Stomach (tissue), 4 donors: ENCODE measurements at regions not wholly inside any gene's neighbourhood (a gene's known extent, or its start where the extent isn't known, plus 50 kb on each side); places are given as distances from the start of the nearest gene placed in this dataset.

Source experiments
- EP300 ChIP-seq: sonication (generic); formaldehyde crosslinking; IDR thresholded peaks from one replicate; pipeline ENCODE4 v1.6.1; 2017; ENCODE audit warnings: antibody characterized with exemption
- POLR2A ChIP-seq, 4 donors: fragments of 450-650 bp; IDR thresholded peaks; one replicate each; pipeline ENCODE4 v1.6.1; 2016; ENCODE audit warnings: antibody characterized with exemption in 4 of 4, control low read depth in 2 of 4, mild to moderate bottlenecking in 1 of 4, moderate library complexity in 1 of 4
- POLR2AphosphoS5 ChIP-seq, 3 donors: sonication (generic); formaldehyde crosslinking; IDR thresholded peaks; one replicate each; pipeline ENCODE4 v1.6.1; 2016; ENCODE audit warnings: antibody characterized with exemption in 3 of 3
- TF ChIP-seq, protein P1 (sequence below), 7 experiments: fragments of 450-650 bp in 4 of 7; fragments of 200-600 bp in 3 of 7; sonication (generic) in 3 of 7; IDR thresholded peaks; one replicate each; pipeline ENCODE4 v1.5.1; 2016 to 2019; ENCODE audit warnings: antibody characterized with exemption in 7 of 7, control low read depth in 2 of 7, mild to moderate bottlenecking in 1 of 7

GRCh38 chr3:27657404-27657803 is 64.7 kb downstream of the EOMES start:
- TF ChIP-seq, protein P1, sequence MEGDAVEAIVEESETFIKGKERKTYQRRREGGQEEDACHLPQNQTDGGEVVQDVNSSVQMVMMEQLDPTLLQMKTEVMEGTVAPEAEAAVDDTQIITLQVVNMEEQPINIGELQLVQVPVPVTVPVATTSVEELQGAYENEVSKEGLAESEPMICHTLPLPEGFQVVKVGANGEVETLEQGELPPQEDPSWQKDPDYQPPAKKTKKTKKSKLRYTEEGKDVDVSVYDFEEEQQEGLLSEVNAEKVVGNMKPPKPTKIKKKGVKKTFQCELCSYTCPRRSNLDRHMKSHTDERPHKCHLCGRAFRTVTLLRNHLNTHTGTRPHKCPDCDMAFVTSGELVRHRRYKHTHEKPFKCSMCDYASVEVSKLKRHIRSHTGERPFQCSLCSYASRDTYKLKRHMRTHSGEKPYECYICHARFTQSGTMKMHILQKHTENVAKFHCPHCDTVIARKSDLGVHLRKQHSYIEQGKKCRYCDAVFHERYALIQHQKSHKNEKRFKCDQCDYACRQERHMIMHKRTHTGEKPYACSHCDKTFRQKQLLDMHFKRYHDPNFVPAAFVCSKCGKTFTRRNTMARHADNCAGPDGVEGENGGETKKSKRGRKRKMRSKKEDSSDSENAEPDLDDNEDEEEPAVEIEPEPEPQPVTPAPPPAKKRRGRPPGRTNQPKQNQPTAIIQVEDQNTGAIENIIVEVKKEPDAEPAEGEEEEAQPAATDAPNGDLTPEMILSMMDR (IDR thresholded peaks at IDR 0.05) = no peak
- TF ChIP-seq POLR2A (IDR thresholded peaks at IDR 0.05) (no peak), POLR2AphosphoS5 (IDR thresholded peaks at IDR 0.05) (no peak), EP300 (no peak)
